ENCODE measurements at regions not wholly inside any gene's neighbourhood (a gene's known extent, or its start where the extent isn't known, plus 50 kb on each side); places are given as distances from the start of the nearest gene placed in this dataset.

- no peak for TF ChIP-seq CTCF (conservative IDR thresholded peaks at IDR 0.05)
- H3K27ac ChIP-seq: no peak overlapping the region
Observed at GRCh38 chrX:38856670-38857265, 55.5 kb downstream of the MID1IP1 start.

- TF ChIP-seq CTCF (conservative IDR thresholded peaks at IDR 0.05): no peak
- no peak overlapping the region for H3K27ac ChIP-seq
Observed at GRCh38 chrX:38857736-38858523, 56.7 kb downstream of the MID1IP1 start.

GRCh38 chrX:38859602-38860001, 58.3 kb downstream of the MID1IP1 start:
- no peak overlapping the region for H3K27ac ChIP-seq
- no peak for TF ChIP-seq CTCF (conservative IDR thresholded peaks at IDR 0.05)

GRCh38 chrX:38860106-38861013, 59.1 kb downstream of the MID1IP1 start:
- TF ChIP-seq CTCF (conservative IDR thresholded peaks at IDR 0.05): no peak
- no peak overlapping the region for H3K27ac ChIP-seq

GRCh38 chrX:38861489-38861888, 60.2 kb downstream of the MID1IP1 start:
- TF ChIP-seq CTCF (conservative IDR thresholded peaks at IDR 0.05): no peak
- no peak overlapping the region for H3K27ac ChIP-seq

GRCh38 chrX:38862100-38862499, 60.8 kb downstream of the MID1IP1 start:
- H3K27ac ChIP-seq: no peak overlapping the region
- TF ChIP-seq CTCF (conservative IDR thresholded peaks at IDR 0.05): no peak

- TF ChIP-seq CTCF (conservative IDR thresholded peaks at IDR 0.05): no peak
- H3K27ac ChIP-seq: no peak overlapping the region
Observed at GRCh38 chrX:38864165-38864564, 62.9 kb downstream of the MID1IP1 start.

Data from VCaP (cell line).